ENCODE measurements at regions not wholly inside any gene's neighbourhood (a gene's known extent, or its start where the extent isn't known, plus 50 kb on each side); places are given as distances from the start of the nearest gene placed in this dataset.
"Not testable (repeated sequence)": the region's sequence is repeated elsewhere in the genome, so short reads cannot be mapped to it uniquely, and the experiment has no call there.

- Histone ChIP-seq H3K9me3 (ENCODE audit: control insufficient read depth in 3 of 3, low read length in 3 of 3) (no peaks in the 10 kb centered on the region), H3K36me3 (ENCODE audit: control insufficient read depth in 3 of 3, insufficient read depth in 3 of 3, low read length in 3 of 3) (no peaks in the 10 kb centered on the region), H3K27ac (ENCODE audit: low read depth, low read length) (no peak overlapping the region), H3K27me3 (ENCODE audit: control insufficient read depth in 3 of 3, insufficient read depth in 3 of 3, low read length in 3 of 3) (no peaks in the 10 kb centered on the region), H3K4me3 (ENCODE audit: low read length in 3 of 3) (no peak overlapping the region), H3K9ac (ENCODE audit: low read depth in 1 of 3, low read length in 3 of 3) (no peak overlapping the region), H3K4me1 (ENCODE audit: control insufficient read depth in 3 of 3, insufficient read depth in 3 of 3, low read length in 3 of 3) (no peaks in the 10 kb centered on the region)
Observed at GRCh38 chr6:97347111-97347510, 64.1 kb upstream of the MMS22L start.

- no peaks in the 10 kb centered on the region for H3K4me1 ChIP-seq (ENCODE audit: control insufficient read depth in 3 of 3, insufficient read depth in 3 of 3, low read length in 3 of 3)
- no peak overlapping the region for H3K9ac ChIP-seq (ENCODE audit: low read depth in 1 of 3, low read length in 3 of 3)
- H3K4me3 ChIP-seq (ENCODE audit: low read length in 3 of 3): no peak overlapping the region
- H3K27me3 ChIP-seq (ENCODE audit: control insufficient read depth in 3 of 3, insufficient read depth in 3 of 3, low read length in 3 of 3): peaks cover 0 to 3% (median 0%) of the 10 kb centered on the region in 3 donors
- H3K27ac ChIP-seq (ENCODE audit: low read depth, low read length): no peak overlapping the region
- H3K36me3 ChIP-seq (ENCODE audit: control insufficient read depth in 3 of 3, insufficient read depth in 3 of 3, low read length in 3 of 3): no peaks in the 10 kb centered on the region
- H3K9me3 ChIP-seq (ENCODE audit: control insufficient read depth in 3 of 3, low read length in 3 of 3): no peaks in the 10 kb centered on the region
Observed at GRCh38 chr6:97361286-97361685, 78.3 kb upstream of the MMS22L start.

GRCh38 chr6:97364327-97364726, 81.3 kb upstream of the MMS22L start:
- no peaks in the 10 kb centered on the region for H3K4me1 ChIP-seq (ENCODE audit: control insufficient read depth in 3 of 3, insufficient read depth in 3 of 3, low read length in 3 of 3)

GRCh38 chr6:97382071-97382470, 99.1 kb upstream of the MMS22L start:
- H3K27me3 ChIP-seq (ENCODE audit: control insufficient read depth in 3 of 3, insufficient read depth in 3 of 3, low read length in 3 of 3); H3K4me3 ChIP-seq (ENCODE audit: low read length in 3 of 3); H3K4me1 ChIP-seq (ENCODE audit: control insufficient read depth in 3 of 3, insufficient read depth in 3 of 3, low read length in 3 of 3); H3K9ac ChIP-seq (ENCODE audit: low read depth in 1 of 3, low read length in 3 of 3); H3K9me3 ChIP-seq (ENCODE audit: control insufficient read depth in 3 of 3, low read length in 3 of 3); H3K36me3 ChIP-seq (ENCODE audit: control insufficient read depth in 3 of 3, insufficient read depth in 3 of 3, low read length in 3 of 3); H3K27ac ChIP-seq (ENCODE audit: low read depth, low read length): not testable (repeated sequence)

More at GRCh38 chr6:97364327-97364726, 81.3 kb upstream of the MMS22L start:
- Histone ChIP-seq H3K27me3 (ENCODE audit: control insufficient read depth in 3 of 3, insufficient read depth in 3 of 3, low read length in 3 of 3) (no peaks in the 10 kb centered on the region), H3K9ac (ENCODE audit: low read depth in 1 of 3, low read length in 3 of 3) (no peak overlapping the region), H3K4me3 (ENCODE audit: low read length in 3 of 3) (no peak overlapping the region), H3K9me3 (ENCODE audit: control insufficient read depth in 3 of 3, low read length in 3 of 3) (no peaks in the 10 kb centered on the region), H3K27ac (ENCODE audit: low read depth, low read length) (no peak overlapping the region), H3K36me3 (ENCODE audit: control insufficient read depth in 3 of 3, insufficient read depth in 3 of 3, low read length in 3 of 3) (no peaks in the 10 kb centered on the region)

GRCh38 chr6:97392735-97393134, 109.7 kb upstream of the MMS22L start:
- no peak overlapping the region for H3K9ac ChIP-seq (ENCODE audit: low read depth in 1 of 3, low read length in 3 of 3)
- no peaks in the 10 kb centered on the region for H3K9me3 ChIP-seq (ENCODE audit: control insufficient read depth in 3 of 3, low read length in 3 of 3)
- H3K4me1 ChIP-seq (ENCODE audit: control insufficient read depth in 3 of 3, insufficient read depth in 3 of 3, low read length in 3 of 3): no peaks in the 10 kb centered on the region
- no peaks in the 10 kb centered on the region for H3K36me3 ChIP-seq (ENCODE audit: control insufficient read depth in 3 of 3, insufficient read depth in 3 of 3, low read length in 3 of 3)
- H3K27ac ChIP-seq (ENCODE audit: low read depth, low read length): no peak overlapping the region
- no peaks in the 10 kb centered on the region for H3K27me3 ChIP-seq (ENCODE audit: control insufficient read depth in 3 of 3, insufficient read depth in 3 of 3, low read length in 3 of 3)
- no peak overlapping the region for H3K4me3 ChIP-seq (ENCODE audit: low read length in 3 of 3)

- Histone ChIP-seq H3K36me3 (ENCODE audit: control insufficient read depth in 3 of 3, insufficient read depth in 3 of 3, low read length in 3 of 3) (no peaks in the 10 kb centered on the region), H3K27me3 (ENCODE audit: control insufficient read depth in 3 of 3, insufficient read depth in 3 of 3, low read length in 3 of 3) (no peaks in the 10 kb centered on the region), H3K4me3 (ENCODE audit: low read length in 3 of 3) (no peak overlapping the region), H3K9me3 (ENCODE audit: control insufficient read depth in 3 of 3, low read length in 3 of 3) (no peaks in the 10 kb centered on the region), H3K27ac (ENCODE audit: low read depth, low read length) (no peak overlapping the region), H3K4me1 (ENCODE audit: control insufficient read depth in 3 of 3, insufficient read depth in 3 of 3, low read length in 3 of 3) (no peaks in the 10 kb centered on the region), H3K9ac (ENCODE audit: low read depth in 1 of 3, low read length in 3 of 3) (no peak overlapping the region)
Observed at GRCh38 chr6:97394160-97394748, 111.2 kb upstream of the MMS22L start.

GRCh38 chr6:97396880-97397279, 113.9 kb upstream of the MMS22L start:
- Histone ChIP-seq H3K9me3 (ENCODE audit: control insufficient read depth in 3 of 3, low read length in 3 of 3) (no peaks in the 10 kb centered on the region), H3K27me3 (ENCODE audit: control insufficient read depth in 3 of 3, insufficient read depth in 3 of 3, low read length in 3 of 3) (no peaks in the 10 kb centered on the region), H3K27ac (ENCODE audit: low read depth, low read length) (no peak overlapping the region), H3K4me3 (ENCODE audit: low read length in 3 of 3) (no peak overlapping the region), H3K4me1 (ENCODE audit: control insufficient read depth in 3 of 3, insufficient read depth in 3 of 3, low read length in 3 of 3) (peaks cover 0 to 3% (median 0%) of the 10 kb centered on the region in 3 donors), H3K36me3 (ENCODE audit: control insufficient read depth in 3 of 3, insufficient read depth in 3 of 3, low read length in 3 of 3) (no peaks in the 10 kb centered on the region), H3K9ac (ENCODE audit: low read depth in 1 of 3, low read length in 3 of 3) (no peak overlapping the region)

- no peaks in the 10 kb centered on the region for H3K27me3 ChIP-seq (ENCODE audit: control insufficient read depth in 3 of 3, insufficient read depth in 3 of 3, low read length in 3 of 3)
- H3K9me3 ChIP-seq (ENCODE audit: control insufficient read depth in 3 of 3, low read length in 3 of 3): no peaks in the 10 kb centered on the region
- peaks cover 0 to 3% (median 0%) of the 10 kb centered on the region in 3 donors for H3K4me1 ChIP-seq (ENCODE audit: control insufficient read depth in 3 of 3, insufficient read depth in 3 of 3, low read length in 3 of 3)
- no peak overlapping the region for H3K27ac ChIP-seq (ENCODE audit: low read depth, low read length)
- no peaks in the 10 kb centered on the region for H3K36me3 ChIP-seq (ENCODE audit: control insufficient read depth in 3 of 3, insufficient read depth in 3 of 3, low read length in 3 of 3)
- no peak overlapping the region for H3K9ac ChIP-seq (ENCODE audit: low read depth in 1 of 3, low read length in 3 of 3)
- H3K4me3 ChIP-seq (ENCODE audit: low read length in 3 of 3): no peak overlapping the region
Observed at GRCh38 chr6:97399208-97399607, 116.2 kb upstream of the MMS22L start.

- no peaks in the 10 kb centered on the region for H3K36me3 ChIP-seq (ENCODE audit: control insufficient read depth in 3 of 3, insufficient read depth in 3 of 3, low read length in 3 of 3)
- no peak overlapping the region for H3K27ac ChIP-seq (ENCODE audit: low read depth, low read length)
Observed at GRCh38 chr6:97401533-97401932, 118.5 kb upstream of the MMS22L start.

GRCh38 chr6:97405818-97406409, 122.9 kb upstream of the MMS22L start:
- no peak overlapping the region for H3K27ac ChIP-seq (ENCODE audit: low read depth, low read length)

More at GRCh38 chr6:97401533-97401932, 118.5 kb upstream of the MMS22L start:
- Histone ChIP-seq H3K27me3 (ENCODE audit: control insufficient read depth in 3 of 3, insufficient read depth in 3 of 3, low read length in 3 of 3) (no peaks in the 10 kb centered on the region), H3K9me3 (ENCODE audit: control insufficient read depth in 3 of 3, low read length in 3 of 3) (no peaks in the 10 kb centered on the region), H3K4me3 (ENCODE audit: low read length in 3 of 3) (no peak overlapping the region), H3K4me1 (ENCODE audit: control insufficient read depth in 3 of 3, insufficient read depth in 3 of 3, low read length in 3 of 3) (peaks cover 0 to 3% (median 0%) of the 10 kb centered on the region in 3 donors), H3K9ac (ENCODE audit: low read depth in 1 of 3, low read length in 3 of 3) (no peak overlapping the region)

More at GRCh38 chr6:97405818-97406409, 122.9 kb upstream of the MMS22L start:
- no peaks in the 10 kb centered on the region for H3K36me3 ChIP-seq (ENCODE audit: control insufficient read depth in 3 of 3, insufficient read depth in 3 of 3, low read length in 3 of 3)
- no peaks in the 10 kb centered on the region for H3K9me3 ChIP-seq (ENCODE audit: control insufficient read depth in 3 of 3, low read length in 3 of 3)
- no peaks in the 10 kb centered on the region for H3K27me3 ChIP-seq (ENCODE audit: control insufficient read depth in 3 of 3, insufficient read depth in 3 of 3, low read length in 3 of 3)
- H3K4me3 ChIP-seq (ENCODE audit: low read length in 3 of 3): no peak overlapping the region
- H3K9ac ChIP-seq (ENCODE audit: low read depth in 1 of 3, low read length in 3 of 3): no peak overlapping the region
- peaks cover 0 to 2% (median 0%) of the 10 kb centered on the region in 3 donors for H3K4me1 ChIP-seq (ENCODE audit: control insufficient read depth in 3 of 3, insufficient read depth in 3 of 3, low read length in 3 of 3)

Data from skeletal muscle tissue (tissue), 3 donors.